B cell (primary cell): ENCODE measurements at regions not wholly inside any gene's neighbourhood (a gene's known extent, or its start where the extent isn't known, plus 50 kb on each side); places are given as distances from the start of the nearest gene placed in this dataset.

Source experiments
- ATAC-seq: fragments of 200-7000 bp; cut with Tn5 transposase; one replicate; pipeline ENCODE4 v1.10.0; 2021; ENCODE audit warnings: low read depth, mild to moderate bottlenecking, moderate number of reproducible peaks, moderate library complexity
- CTCF ChIA-PET: fragments of 350-600 bp; sonication (Branson Sonifier 250); formaldehyde crosslinking; loops from one replicate; lab custom pipeline; 2021; ENCODE audit warnings: antibody characterized with exemption, inconsistent platforms; lab: Charles Lee
- POLR2A ChIA-PET: fragments of 350-600 bp; sonication (Branson Sonifier 250); formaldehyde crosslinking; loops from one replicate; lab custom pipeline; 2021; ENCODE audit warnings: antibody characterized with exemption; lab: Charles Lee
- DNase-seq: peaks from one replicate; pipeline ENCODE4 v3.0.0; 2013
- H2AFZ ChIP-seq: 2 replicates; pipeline ENCODE4 v1.6.1; 2012; ENCODE audit warnings: mild to moderate bottlenecking, low read depth, low read length; ENCODE audit not compliant: insufficient read depth, poor library complexity, severe bottlenecking
- H3K27ac ChIP-seq, 2 donors: 1 replicate in 1 of 2; 2 replicates in 1 of 2; pipeline ENCODE4 v1.5.1; 2012 to 2013; ENCODE audit warnings: low read length in 2 of 2, mild to moderate bottlenecking in 2 of 2, moderate library complexity in 1 of 2
- H3K27me3 ChIP-seq, 4 experiments: fragments of 200-600 bp in 1 of 4; sonication (generic) in 1 of 4; replicated peaks in 1 of 4; 1 replicate in 2 of 4; 2 replicates in 2 of 4; pipeline versions ENCODE4 v1.6.1 to v1.7.0; 2013 to 2016; ENCODE audit warnings: low read length in 3 of 4, mild to moderate bottlenecking in 2 of 4, mixed read lengths in 1 of 4, moderate library complexity in 1 of 4; ENCODE audit not compliant: insufficient read depth in 4 of 4, control insufficient read depth in 3 of 4; ENCODE audit errors: control extremely low read depth in 1 of 4
- H3K36me3 ChIP-seq, 2 experiments: replicated peaks in 1 of 2; 1 replicate in 1 of 2; 2 replicates in 1 of 2; pipeline versions ENCODE4 v1.6.1 to v1.7.1; 2013; ENCODE audit warnings: low read length in 1 of 2; ENCODE audit not compliant: insufficient read depth in 2 of 2, control insufficient read depth in 1 of 2; ENCODE audit errors: control extremely low read depth in 1 of 2, extremely low read depth in 1 of 2
- H3K4me1 ChIP-seq, 2 donors: fragments of 200-600 bp in 1 of 2; sonication (generic) in 1 of 2; 1 replicate in 1 of 2; 2 replicates in 1 of 2; pipeline versions ENCODE4 v1.5.1 to v1.6.1; 2013 to 2017; ENCODE audit warnings: low read length in 2 of 2; ENCODE audit not compliant: control insufficient read depth in 2 of 2, insufficient read depth in 2 of 2
- H3K4me2 ChIP-seq: replicated peaks from 2 replicates; pipeline ENCODE3; 2012; ENCODE audit warnings: mild to moderate bottlenecking, low read depth, low read length; ENCODE audit not compliant: poor library complexity, severe bottlenecking
- H3K4me3 ChIP-seq, 5 experiments: fragments of 200-600 bp in 1 of 5; sonication (generic) in 1 of 5; 1 replicate in 3 of 5; 2 replicates in 2 of 5; pipeline versions ENCODE4 v1.5.1 to v1.7.0; 2011 to 2016; ENCODE audit warnings: low read length in 4 of 5, mild to moderate bottlenecking in 4 of 5, low read depth in 2 of 5, control low read depth in 1 of 5, moderate library complexity in 1 of 5; ENCODE audit not compliant: insufficient read depth in 1 of 5; ENCODE audit errors: control extremely low read depth in 1 of 5, extremely low read depth in 1 of 5
- H3K79me2 ChIP-seq: fragments of 200-600 bp; sonication (generic); one replicate; pipeline ENCODE4 v1.6.0; 2016; ENCODE audit warnings: low read length; ENCODE audit not compliant: control insufficient read depth, insufficient read depth
- H3K9ac ChIP-seq: fragments of 200-600 bp; sonication (generic); 2 replicates; pipeline ENCODE4 v1.6.1; 2017; ENCODE audit warnings: mild to moderate bottlenecking, low read length, moderate library complexity
- H3K9me3 ChIP-seq, 3 donors: one replicate each; pipeline versions ENCODE4 v1.6.1 to v1.7.1; 2013; ENCODE audit warnings: low read length in 2 of 3; ENCODE audit not compliant: control insufficient read depth in 2 of 3, insufficient read depth in 1 of 3; ENCODE audit errors: control extremely low read depth in 1 of 3
- H4K20me1 ChIP-seq: 2 replicates; pipeline ENCODE4 v1.6.0; 2012; ENCODE audit warnings: mild to moderate bottlenecking, low read length; ENCODE audit not compliant: insufficient read depth, control insufficient read depth, poor library complexity, severe bottlenecking
- H3K27ac Mint-ChIP-seq: one replicate; pipeline ENCODE4 v1.8.0; 2021; ENCODE audit warnings: mixed read lengths
- H3K27me3 Mint-ChIP-seq: one replicate; pipeline ENCODE4 v1.8.0; 2021; ENCODE audit warnings: mixed read lengths
- H3K4me1 Mint-ChIP-seq: one replicate; pipeline ENCODE4 v1.8.0; 2021; ENCODE audit warnings: mixed read lengths
- H3K4me3 Mint-ChIP-seq: one replicate; pipeline ENCODE4 v1.8.0; 2021; ENCODE audit warnings: mixed read lengths
- H3K9me3 Mint-ChIP-seq: one replicate; pipeline ENCODE4 v1.8.0; 2022; ENCODE audit warnings: mixed read lengths; ENCODE audit not compliant: insufficient read depth
- CTCF ChIP-seq: fragments of 200-600 bp; IDR thresholded peaks from one replicate; pipeline ENCODE4 v1.8.0; 2022; ENCODE audit warnings: antibody characterized with exemption, mild to moderate bottlenecking
- EZH2 ChIP-seq: IDR thresholded peaks from 2 replicates; pipeline ENCODE4 v1.6.1; 2012; ENCODE audit warnings: borderline replicate concordance, low read depth, mild to moderate bottlenecking, moderate library complexity, low read length; ENCODE audit not compliant: insufficient read depth, poor library complexity, severe bottlenecking
- WGBS: methylation state at CpG from one replicate; pipeline ENCODE4 v1.1.5; 2013; ENCODE audit warnings: missing lambda C conversion rate; ENCODE audit not compliant: insufficient coverage; 5-methylcytosine and 5-hydroxymethylcytosine counted together
- intact Hi-C: fragments of 100-400 bp; cut with micrococcal nuclease; formaldehyde crosslinking; loops from one replicate; pipeline ENCODE4 v1.10.0; 2022

DNA sequence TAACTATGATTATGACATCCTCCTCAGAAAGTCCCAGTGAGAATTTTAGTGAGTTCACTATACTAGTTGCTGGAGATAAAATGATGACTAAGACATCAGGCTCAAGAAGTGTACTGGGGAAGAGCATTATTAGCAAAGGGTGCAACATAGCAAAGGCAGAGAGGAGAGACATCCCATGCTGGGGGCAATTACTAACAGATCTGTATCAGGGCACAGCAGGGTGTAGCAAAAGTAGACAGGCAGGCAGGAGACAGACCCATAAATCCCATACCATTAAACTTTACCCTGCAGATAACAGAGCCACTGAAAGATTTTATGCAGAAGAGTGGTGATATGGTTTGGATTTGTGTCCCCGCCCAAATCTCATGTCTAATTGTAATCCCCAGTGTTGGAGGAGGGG is 161.7 kb downstream of the SP3 start:
- CTCF ChIA-PET = no interaction called here
- intact Hi-C loops = no loop called here
- TF ChIP-seq EZH2 (no peak), CTCF (no peak)

DNA sequence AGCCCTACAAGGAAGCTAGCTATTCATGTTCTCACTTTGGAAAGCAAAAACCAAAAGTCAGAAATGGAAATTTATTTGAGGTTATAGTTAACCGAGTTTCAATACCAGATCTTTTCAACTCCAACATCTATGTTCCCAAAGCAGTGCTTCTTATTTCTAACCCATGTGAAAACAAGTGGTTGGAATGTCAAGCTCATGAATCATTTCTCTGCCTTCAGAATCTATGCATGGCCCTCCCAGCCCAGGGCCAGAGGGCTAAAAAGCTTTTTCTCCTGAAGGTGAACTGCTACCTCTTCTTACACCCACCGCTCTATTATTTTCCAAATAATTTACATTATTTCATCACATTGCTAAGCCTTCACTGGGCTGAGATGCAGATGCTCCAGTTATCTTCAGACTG is 158.4 kb downstream of the SP3 start:
- H3K27ac ChIP-seq = no peak overlapping the region
- WGBS = 100% methylated on average over 1 of the region's 2 CpGs
- H3K4me1 ChIP-seq = peaks cover 5 to 9% of the 10 kb centered on the region in 2 donors
- Mint-ChIP-seq H3K9me3 (no peaks in the 10 kb centered on the region), H3K4me3 (no peak overlapping the region), H3K4me1 (peaks cover 8% of the 10 kb centered on the region), H3K27me3 (no peaks in the 10 kb centered on the region), H3K27ac (no peak overlapping the region)
- no peaks in the 10 kb centered on the region for H4K20me1 ChIP-seq
- no peak overlapping the region for H3K4me3 ChIP-seq
- peaks cover 0 to 11% (median 0%) of the 10 kb centered on the region in 3 donors for H3K9me3 ChIP-seq
- ChIA-PET CTCF (no interaction called here), POLR2A (no interaction called here)
- TF ChIP-seq EZH2 (no peak), CTCF (no peak)
- H3K79me2 ChIP-seq = no peaks in the 10 kb centered on the region
- H3K4me2 ChIP-seq = no peak overlapping the region
- DNase-seq (no peak), ATAC-seq (no peak)
- intact Hi-C loops = no loop called here
- H3K36me3 ChIP-seq = no peaks in the 10 kb centered on the region
- no peak overlapping the region for H2AFZ ChIP-seq
- H3K27me3 ChIP-seq = no peaks in the 10 kb centered on the region
- no peak overlapping the region for H3K9ac ChIP-seq

More for the DNA sequence above, 161.7 kb downstream of the SP3 start:
- Histone ChIP-seq H3K36me3 (no peaks in the 10 kb centered on the region), H3K27ac (no peak overlapping the region), H4K20me1 (no peaks in the 10 kb centered on the region), H3K79me2 (no peaks in the 10 kb centered on the region), H2AFZ (no peak overlapping the region), H3K4me1 (peaks cover 0 to 2% of the 10 kb centered on the region in 2 donors), H3K4me2 (no peak overlapping the region), H3K27me3 (no peaks in the 10 kb centered on the region), H3K4me3 (no peak overlapping the region), H3K9ac (no peak overlapping the region), H3K9me3 (peaks cover 0 to 9% (median 0%) of the 10 kb centered on the region in 3 donors)
- WGBS = no CpG with 5 or more reads among the region's 1 CpG
- Mint-ChIP-seq H3K27me3 (no peaks in the 10 kb centered on the region), H3K4me1 (peaks cover 3% of the 10 kb centered on the region), H3K9me3 (no peaks in the 10 kb centered on the region), H3K4me3 (no peak overlapping the region), H3K27ac (no peak overlapping the region)
- DNase-seq (no peak), ATAC-seq (no peak)
- POLR2A ChIA-PET = no interaction called here
